GM13976 (cell line): ENCODE measurements at regions not wholly inside any gene's neighbourhood (a gene's known extent, or its start where the extent isn't known, plus 50 kb on each side); places are given as distances from the start of the nearest gene placed in this dataset.

ENCODE experiments used
- DNase-seq: peaks from one replicate; pipeline ENCODE4 v3.0.0; 2012; ENCODE audit warnings: low spot score
- in situ Hi-C: fragments of 300-500 bp; cut with MboI; formaldehyde crosslinking; loops from one replicate; pipeline ENCODE4 v1.12.0; 2022; ENCODE audit warnings: low sequenced_read_pairs, mixed read lengths, inconsistent platforms; ENCODE audit not compliant: unreplicated experiment
- TF ChIP-seq, protein P1 (sequence below): IDR thresholded peaks from 2 replicates; pipeline ENCODE4 v1.5.1; 2012; ENCODE audit warnings: borderline replicate concordance, mild to moderate bottlenecking; ENCODE audit not compliant: insufficient read depth; ENCODE audit errors: extremely low read depth, missing control alignments, control extremely low read depth

DNA sequence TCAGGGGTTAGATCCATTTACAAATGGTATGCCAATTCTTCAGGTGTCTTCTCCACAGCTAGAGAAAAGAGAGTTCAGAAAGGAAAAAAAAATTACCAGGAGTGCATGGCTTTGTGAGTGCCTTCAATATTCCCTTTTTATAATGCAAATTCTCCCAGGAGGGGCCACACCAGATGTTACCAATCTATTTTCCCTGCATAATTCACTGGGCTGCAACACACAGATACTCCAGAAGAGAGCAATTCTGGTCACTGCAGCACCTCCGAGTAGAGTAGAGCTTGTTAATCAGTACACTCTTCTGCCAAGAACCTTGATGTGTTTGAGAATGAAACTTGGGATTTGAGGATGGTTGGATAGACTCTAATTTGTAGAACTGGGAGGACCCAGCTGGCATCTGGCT, 80.7 kb upstream of the SPRED1 start:
- in situ Hi-C loops = no loop called here

GRCh38 chr15:38174691-38175090, 77.9 kb upstream of the SPRED1 start:
- DNase-seq = no peak
- TF ChIP-seq, protein P1, sequence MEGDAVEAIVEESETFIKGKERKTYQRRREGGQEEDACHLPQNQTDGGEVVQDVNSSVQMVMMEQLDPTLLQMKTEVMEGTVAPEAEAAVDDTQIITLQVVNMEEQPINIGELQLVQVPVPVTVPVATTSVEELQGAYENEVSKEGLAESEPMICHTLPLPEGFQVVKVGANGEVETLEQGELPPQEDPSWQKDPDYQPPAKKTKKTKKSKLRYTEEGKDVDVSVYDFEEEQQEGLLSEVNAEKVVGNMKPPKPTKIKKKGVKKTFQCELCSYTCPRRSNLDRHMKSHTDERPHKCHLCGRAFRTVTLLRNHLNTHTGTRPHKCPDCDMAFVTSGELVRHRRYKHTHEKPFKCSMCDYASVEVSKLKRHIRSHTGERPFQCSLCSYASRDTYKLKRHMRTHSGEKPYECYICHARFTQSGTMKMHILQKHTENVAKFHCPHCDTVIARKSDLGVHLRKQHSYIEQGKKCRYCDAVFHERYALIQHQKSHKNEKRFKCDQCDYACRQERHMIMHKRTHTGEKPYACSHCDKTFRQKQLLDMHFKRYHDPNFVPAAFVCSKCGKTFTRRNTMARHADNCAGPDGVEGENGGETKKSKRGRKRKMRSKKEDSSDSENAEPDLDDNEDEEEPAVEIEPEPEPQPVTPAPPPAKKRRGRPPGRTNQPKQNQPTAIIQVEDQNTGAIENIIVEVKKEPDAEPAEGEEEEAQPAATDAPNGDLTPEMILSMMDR = no peak
- in situ Hi-C loops = no loop called here

More for the DNA sequence above, 80.7 kb upstream of the SPRED1 start:
- TF ChIP-seq, protein P1 = no peak
- no peak for DNase-seq

GRCh38 chr15:38176155-38176554, 76.5 kb upstream of the SPRED1 start:
- peak; percentile 31 for DNase-seq
- TF ChIP-seq, protein P1 = no peak
- in situ Hi-C loops = no loop called here

- in situ Hi-C loops = no loop called here
- no peak for DNase-seq
- TF ChIP-seq, protein P1 = no peak
Measured at GRCh38 chr15:38176691-38177090, 75.9 kb upstream of the SPRED1 start.

GRCh38 chr15:38182900-38183299, 69.7 kb upstream of the SPRED1 start:
- in situ Hi-C loops = no loop called here
- TF ChIP-seq, protein P1 = no peak
- DNase-seq = no peak

GRCh38 chr15:38186507-38186906, 66.1 kb upstream of the SPRED1 start:
- TF ChIP-seq, protein P1 = no peak
- no peak for DNase-seq
- in situ Hi-C loops = no loop called here
